ENCODE measurements at regions not wholly inside any gene's neighbourhood (a gene's known extent, or its start where the extent isn't known, plus 50 kb on each side); places are given as distances from the start of the nearest gene placed in this dataset.

DNA sequence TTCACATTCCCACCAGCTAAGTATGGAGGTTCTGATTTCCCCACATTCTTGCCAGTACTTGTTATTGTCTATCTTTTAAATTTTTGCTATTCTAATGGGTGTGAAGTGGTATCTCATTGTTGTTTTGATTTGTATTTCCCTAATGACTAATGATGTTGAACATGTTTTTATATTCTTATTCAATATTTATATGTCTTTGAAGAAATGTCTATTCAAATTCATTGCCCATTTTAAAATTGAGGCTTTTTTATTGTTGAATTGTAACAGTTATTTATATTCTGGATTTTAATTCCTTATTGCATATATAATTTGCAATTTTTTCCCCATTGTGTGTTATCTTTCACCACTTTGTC, 255.3 kb downstream of the EDEM1 start:
- TF ChIP-seq MAZ (IDR thresholded peaks at IDR 0.05; ENCODE audit: borderline replicate concordance, low read depth, low read length) (no peak), POLR2A (IDR thresholded peaks at IDR 0.05; ENCODE audit: low read length) (no peak), HDAC2 (IDR thresholded peaks at IDR 0.05) (no peak)
- TF ChIP-seq, protein P1, sequence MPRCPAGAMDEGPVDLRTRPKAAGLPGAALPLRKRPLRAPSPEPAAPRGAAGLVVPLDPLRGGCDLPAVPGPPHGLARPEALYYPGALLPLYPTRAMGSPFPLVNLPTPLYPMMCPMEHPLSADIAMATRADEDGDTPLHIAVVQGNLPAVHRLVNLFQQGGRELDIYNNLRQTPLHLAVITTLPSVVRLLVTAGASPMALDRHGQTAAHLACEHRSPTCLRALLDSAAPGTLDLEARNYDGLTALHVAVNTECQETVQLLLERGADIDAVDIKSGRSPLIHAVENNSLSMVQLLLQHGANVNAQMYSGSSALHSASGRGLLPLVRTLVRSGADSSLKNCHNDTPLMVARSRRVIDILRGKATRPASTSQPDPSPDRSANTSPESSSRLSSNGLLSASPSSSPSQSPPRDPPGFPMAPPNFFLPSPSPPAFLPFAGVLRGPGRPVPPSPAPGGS (IDR thresholded peaks at IDR 0.05), result no peak
- TF ChIP-seq, protein P2, sequence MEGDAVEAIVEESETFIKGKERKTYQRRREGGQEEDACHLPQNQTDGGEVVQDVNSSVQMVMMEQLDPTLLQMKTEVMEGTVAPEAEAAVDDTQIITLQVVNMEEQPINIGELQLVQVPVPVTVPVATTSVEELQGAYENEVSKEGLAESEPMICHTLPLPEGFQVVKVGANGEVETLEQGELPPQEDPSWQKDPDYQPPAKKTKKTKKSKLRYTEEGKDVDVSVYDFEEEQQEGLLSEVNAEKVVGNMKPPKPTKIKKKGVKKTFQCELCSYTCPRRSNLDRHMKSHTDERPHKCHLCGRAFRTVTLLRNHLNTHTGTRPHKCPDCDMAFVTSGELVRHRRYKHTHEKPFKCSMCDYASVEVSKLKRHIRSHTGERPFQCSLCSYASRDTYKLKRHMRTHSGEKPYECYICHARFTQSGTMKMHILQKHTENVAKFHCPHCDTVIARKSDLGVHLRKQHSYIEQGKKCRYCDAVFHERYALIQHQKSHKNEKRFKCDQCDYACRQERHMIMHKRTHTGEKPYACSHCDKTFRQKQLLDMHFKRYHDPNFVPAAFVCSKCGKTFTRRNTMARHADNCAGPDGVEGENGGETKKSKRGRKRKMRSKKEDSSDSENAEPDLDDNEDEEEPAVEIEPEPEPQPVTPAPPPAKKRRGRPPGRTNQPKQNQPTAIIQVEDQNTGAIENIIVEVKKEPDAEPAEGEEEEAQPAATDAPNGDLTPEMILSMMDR (IDR thresholded peaks at IDR 0.05), result no peak
- TF ChIP-seq, protein P3, sequence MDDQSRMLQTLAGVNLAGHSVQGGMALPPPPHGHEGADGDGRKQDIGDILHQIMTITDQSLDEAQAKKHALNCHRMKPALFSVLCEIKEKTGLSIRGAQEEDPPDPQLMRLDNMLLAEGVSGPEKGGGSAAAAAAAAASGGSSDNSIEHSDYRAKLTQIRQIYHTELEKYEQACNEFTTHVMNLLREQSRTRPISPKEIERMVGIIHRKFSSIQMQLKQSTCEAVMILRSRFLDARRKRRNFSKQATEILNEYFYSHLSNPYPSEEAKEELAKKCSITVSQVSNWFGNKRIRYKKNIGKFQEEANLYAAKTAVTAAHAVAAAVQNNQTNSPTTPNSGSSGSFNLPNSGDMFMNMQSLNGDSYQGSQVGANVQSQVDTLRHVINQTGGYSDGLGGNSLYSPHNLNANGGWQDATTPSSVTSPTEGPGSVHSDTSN (IDR thresholded peaks at IDR 0.05), result no peak

Measured in A549 (cell line).